Tibial nerve (tissue), 3 donors: ENCODE measurements at regions not wholly inside any gene's neighbourhood (a gene's known extent, or its start where the extent isn't known, plus 50 kb on each side); places are given as distances from the start of the nearest gene placed in this dataset.

Source experiments
- POLR2A ChIP-seq, 2 donors: fragments of 450-650 bp; IDR thresholded peaks; one replicate each; pipeline ENCODE4 v1.6.1; 2017; ENCODE audit warnings: antibody characterized with exemption in 2 of 2, mild to moderate bottlenecking in 2 of 2, moderate library complexity in 2 of 2
- TF ChIP-seq, protein P1 (sequence below), 5 experiments: fragments of 200-600 bp in 3 of 5; fragments of 450-650 bp in 2 of 5; sonication (generic) in 3 of 5; IDR thresholded peaks; one replicate each; pipeline ENCODE4 v1.5.1; 2016 to 2019; ENCODE audit warnings: antibody characterized with exemption in 5 of 5, mild to moderate bottlenecking in 3 of 5, moderate library complexity in 2 of 5

DNA sequence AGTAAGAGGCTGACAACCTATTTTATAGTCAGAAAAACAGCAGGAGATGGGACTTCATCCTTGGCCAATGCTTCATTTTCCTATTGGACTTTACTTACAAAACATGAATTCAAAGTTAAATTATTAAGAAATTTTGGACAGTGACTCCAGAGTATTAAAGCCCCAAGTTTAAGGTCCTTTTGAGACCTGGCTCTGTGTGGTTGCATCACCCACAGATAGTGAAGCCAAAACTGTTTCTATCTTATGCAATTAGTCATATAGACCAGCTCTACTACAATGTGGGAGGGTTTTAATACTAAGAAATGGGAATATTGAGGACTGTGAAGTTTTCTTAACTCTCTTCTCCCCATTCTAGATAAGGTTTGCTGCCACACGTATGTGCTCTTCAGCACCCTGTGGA lies 196.7 kb upstream of the AR start:
- TF ChIP-seq, protein P1, sequence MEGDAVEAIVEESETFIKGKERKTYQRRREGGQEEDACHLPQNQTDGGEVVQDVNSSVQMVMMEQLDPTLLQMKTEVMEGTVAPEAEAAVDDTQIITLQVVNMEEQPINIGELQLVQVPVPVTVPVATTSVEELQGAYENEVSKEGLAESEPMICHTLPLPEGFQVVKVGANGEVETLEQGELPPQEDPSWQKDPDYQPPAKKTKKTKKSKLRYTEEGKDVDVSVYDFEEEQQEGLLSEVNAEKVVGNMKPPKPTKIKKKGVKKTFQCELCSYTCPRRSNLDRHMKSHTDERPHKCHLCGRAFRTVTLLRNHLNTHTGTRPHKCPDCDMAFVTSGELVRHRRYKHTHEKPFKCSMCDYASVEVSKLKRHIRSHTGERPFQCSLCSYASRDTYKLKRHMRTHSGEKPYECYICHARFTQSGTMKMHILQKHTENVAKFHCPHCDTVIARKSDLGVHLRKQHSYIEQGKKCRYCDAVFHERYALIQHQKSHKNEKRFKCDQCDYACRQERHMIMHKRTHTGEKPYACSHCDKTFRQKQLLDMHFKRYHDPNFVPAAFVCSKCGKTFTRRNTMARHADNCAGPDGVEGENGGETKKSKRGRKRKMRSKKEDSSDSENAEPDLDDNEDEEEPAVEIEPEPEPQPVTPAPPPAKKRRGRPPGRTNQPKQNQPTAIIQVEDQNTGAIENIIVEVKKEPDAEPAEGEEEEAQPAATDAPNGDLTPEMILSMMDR (IDR thresholded peaks at IDR 0.05) = no peak
- no peak for TF ChIP-seq POLR2A (IDR thresholded peaks at IDR 0.05)
